ENCODE measurements at regions not wholly inside any gene's neighbourhood (a gene's known extent, or its start where the extent isn't known, plus 50 kb on each side); places are given as distances from the start of the nearest gene placed in this dataset.

GRCh38 chr21:45351526-45352275 lies 53.3 kb upstream of the COL18A1 start:
- in situ Hi-C loops (cut with HindIII; ENCODE audit: low sequenced_read_pairs), result no loop called here
- no peak overlapping the region for H3K4me3 ChIP-seq (ENCODE audit: low read depth, low read length)
- no peak for TF ChIP-seq CTCF (IDR thresholded peaks at IDR 0.05; ENCODE audit: low read depth, low read length)
- no peak for DNase-seq (ENCODE audit: low read depth, low spot score)

GRCh38 chr21:45352621-45353139 lies 52.3 kb upstream of the COL18A1 start:
- no peak for DNase-seq (ENCODE audit: low read depth, low spot score)
- in situ Hi-C loops (cut with HindIII; ENCODE audit: low sequenced_read_pairs), result no loop called here
- no peak for TF ChIP-seq CTCF (IDR thresholded peaks at IDR 0.05; ENCODE audit: low read depth, low read length)
- H3K4me3 ChIP-seq (ENCODE audit: low read depth, low read length), result no peak overlapping the region

GRCh38 chr21:45353200-45353599 lies 51.8 kb upstream of the COL18A1 start:
- TF ChIP-seq CTCF (IDR thresholded peaks at IDR 0.05; ENCODE audit: low read depth, low read length), result no peak
- DNase-seq (ENCODE audit: low read depth, low spot score), result no peak
- no peak overlapping the region for H3K4me3 ChIP-seq (ENCODE audit: low read depth, low read length)
- in situ Hi-C loops (cut with HindIII; ENCODE audit: low sequenced_read_pairs), result no loop called here

- no peak for TF ChIP-seq CTCF (IDR thresholded peaks at IDR 0.05; ENCODE audit: low read depth, low read length)
- no peak overlapping the region for H3K4me3 ChIP-seq (ENCODE audit: low read depth, low read length)
- in situ Hi-C loops (cut with HindIII; ENCODE audit: low sequenced_read_pairs), result no loop called here
- no peak for DNase-seq (ENCODE audit: low read depth, low spot score)
Measured at GRCh38 chr21:45354970-45355369, 50.0 kb upstream of the COL18A1 start.
